Hematopoietic multipotent progenitor cell treated with erythropoietin and hydrocortisone succinate and interleukin-3 and kit ligand, for 4 days (in vitro differentiated cells): ENCODE measurements at regions not wholly inside any gene's neighbourhood (a gene's known extent, or its start where the extent isn't known, plus 50 kb on each side); places are given as distances from the start of the nearest gene placed in this dataset.
"Not testable (repeated sequence)": the region's sequence is repeated elsewhere in the genome, so short reads cannot be mapped to it uniquely, and the experiment has no call there.

ENCODE experiments used
- DNase-seq: peaks from one replicate; pipeline ENCODE4 v3.0.0-alpha.2; 2015

DNA sequence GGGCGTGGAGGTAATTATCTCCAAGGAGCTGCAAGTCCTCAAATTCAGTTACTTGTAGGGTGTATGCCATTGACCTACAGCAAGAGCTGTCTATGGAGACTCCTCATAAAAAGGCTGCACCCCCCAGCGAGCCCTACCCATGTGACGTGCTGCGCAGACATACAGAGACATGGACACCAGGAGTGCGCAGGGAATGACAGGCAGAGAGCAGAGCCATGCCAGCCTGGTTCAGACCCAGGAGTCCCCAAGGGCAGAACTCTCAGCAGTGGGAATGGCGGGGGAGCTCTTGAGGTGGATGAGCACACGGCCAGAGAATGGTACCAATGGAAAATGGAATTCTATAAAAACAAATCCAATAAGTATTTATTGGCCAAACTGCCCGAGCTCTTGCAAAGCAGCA lies 310.1 kb downstream of the MYCN start:
- DNase-seq, result no peak

DNA sequence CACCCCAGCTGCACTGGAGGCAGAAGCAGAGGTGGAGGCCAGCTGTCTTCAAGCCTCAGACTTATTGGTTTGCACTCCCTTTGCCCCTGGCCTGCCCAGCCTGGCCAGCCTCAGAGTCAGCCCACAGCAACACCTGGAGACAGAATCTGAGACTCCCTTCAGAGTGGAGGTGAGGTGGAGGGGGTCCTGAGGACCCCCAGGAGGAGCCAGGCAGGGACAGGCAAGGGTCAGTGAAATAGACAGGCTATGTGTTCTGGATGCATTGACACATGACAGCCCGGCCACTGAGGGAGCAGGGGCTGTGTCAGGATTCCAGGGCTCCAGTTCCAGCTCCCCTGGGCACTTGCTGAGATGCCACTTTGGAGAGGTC lies 309.7 kb downstream of the MYCN start:
- DNase-seq, result no peak

DNA sequence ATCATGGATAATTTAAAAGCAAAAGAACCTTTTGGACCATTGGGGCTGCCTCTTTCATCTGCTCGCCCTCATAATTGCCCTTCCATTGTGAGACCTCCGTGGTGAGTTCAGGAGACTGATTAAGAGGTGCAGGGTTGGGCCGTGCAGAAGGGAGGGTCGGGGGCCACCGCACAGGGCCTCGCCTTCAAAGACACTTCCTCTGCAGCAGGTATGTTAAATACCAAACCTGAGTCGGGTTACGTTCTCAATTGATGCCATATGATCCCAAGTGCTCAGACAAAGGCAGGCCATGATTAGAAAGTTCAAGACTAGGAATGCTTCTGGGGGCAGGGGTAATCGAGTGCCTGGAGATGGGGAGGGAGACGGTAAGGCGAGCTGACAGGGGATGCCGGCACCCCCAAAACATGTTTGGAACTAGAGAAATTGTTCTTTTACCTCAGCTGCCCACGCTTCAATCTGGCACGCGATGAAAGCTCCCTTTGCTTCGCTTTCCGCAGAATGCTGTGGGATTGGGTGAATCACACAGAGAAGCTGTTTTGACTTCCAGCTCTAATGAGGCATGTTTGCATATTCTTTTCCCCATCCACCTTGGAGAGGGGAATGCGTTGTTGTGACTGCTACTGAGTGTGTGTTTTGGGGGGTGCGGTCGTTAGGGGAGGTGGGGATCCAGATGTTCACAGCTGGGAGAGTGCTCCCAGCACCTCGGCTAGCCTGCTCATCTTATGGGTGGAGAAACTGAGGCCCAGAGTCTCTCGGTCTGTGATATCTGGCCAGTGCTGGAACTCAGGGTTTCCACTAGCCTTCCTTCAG lies 309.1 kb downstream of the MYCN start:
- no peak for DNase-seq

DNA sequence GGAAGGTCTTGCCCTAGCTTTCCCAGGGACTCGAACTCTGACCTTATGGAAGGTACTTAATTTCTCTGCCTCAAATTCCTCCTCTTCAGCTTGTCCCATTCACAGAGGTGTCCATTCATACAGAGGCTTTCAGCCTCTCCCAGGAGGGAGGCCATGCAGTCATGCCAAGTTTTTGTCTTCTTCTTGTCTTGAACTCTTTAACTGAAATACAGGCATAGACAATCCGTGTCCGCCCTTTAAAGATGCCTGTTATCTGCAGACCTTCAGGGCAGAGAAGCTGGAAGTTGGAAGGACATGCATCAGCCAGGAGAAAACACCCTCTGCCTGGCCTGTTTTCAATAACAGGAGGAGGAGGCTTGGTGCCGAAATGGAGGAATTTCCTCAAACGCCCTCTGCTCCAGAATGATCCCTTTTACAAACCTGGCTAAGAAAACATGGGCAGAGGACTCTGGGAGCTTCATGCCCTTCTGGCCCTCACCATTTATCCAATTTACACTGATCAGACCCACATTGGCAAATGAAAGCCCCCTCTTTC lies 308.3 kb downstream of the MYCN start:
- no peak for DNase-seq

GRCh38 chr2:16247326-16248122 lies 307.2 kb downstream of the MYCN start:
- no peak for DNase-seq

- no peak for DNase-seq
Observed at GRCh38 chr2:16246911-16247310, 306.6 kb downstream of the MYCN start.

- no peak for DNase-seq
Observed at GRCh38 chr2:16246281-16246850, 306.0 kb downstream of the MYCN start.

- no peak for DNase-seq
Observed at GRCh38 chr2:16245481-16246054, 305.2 kb downstream of the MYCN start.

DNA sequence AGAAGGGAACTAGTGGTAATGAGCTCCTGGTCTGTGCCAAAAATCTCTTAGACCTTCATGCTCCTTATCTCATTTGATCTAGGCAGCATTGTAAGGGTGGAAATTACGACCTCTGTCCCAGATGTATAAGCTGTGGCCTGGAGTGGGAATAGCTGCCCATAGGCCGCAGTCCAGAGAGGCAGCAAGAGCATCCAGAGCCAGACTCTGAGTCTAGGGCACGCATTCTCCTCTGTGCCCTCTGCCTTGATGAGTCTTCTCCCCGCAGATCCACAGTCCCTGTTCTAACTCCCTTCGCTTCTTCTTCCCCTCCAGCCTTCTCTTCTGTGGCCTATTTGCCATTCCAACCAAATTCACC lies 304.6 kb downstream of the MYCN start:
- DNase-seq, result no peak

DNA sequence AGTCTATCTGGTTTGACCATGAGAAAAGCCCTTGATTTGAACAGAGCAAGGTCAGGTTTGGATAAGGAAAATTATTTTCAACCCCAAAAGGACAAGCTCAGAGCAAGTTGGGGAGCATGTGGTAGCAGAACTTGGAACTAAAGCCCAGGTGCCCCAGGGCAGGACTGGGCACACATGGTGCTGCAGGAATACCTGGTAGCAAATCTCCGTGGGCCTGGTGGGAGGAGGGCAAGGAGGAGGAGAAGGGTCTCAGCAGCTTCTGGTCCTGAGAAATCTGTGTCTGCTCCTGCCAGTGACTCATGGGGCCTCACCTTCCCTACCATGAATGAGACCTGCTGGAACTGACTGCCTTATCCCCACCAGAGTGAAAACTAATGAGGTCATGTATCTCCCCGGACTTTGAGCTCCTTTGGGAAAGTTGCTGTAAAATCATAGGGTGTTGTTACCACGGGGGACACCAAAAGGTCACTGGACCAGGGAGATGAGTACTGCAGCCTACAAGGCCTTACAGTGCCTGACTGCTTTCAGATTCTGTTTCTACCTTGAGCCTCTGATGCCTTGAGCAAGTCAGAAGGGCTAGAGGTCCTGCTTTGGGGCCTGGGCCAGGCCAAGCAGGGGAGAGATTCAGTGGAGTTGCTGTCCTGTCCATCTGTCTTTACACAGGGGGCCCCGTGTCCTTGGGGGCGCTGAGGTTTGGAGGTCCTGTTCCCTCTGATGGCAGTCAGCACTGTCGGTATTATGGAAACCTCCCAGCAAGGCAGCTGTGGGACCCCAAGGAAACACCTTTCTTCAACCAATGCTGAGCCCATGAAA lies 304.0 kb downstream of the MYCN start:
- DNase-seq, result no peak

DNA sequence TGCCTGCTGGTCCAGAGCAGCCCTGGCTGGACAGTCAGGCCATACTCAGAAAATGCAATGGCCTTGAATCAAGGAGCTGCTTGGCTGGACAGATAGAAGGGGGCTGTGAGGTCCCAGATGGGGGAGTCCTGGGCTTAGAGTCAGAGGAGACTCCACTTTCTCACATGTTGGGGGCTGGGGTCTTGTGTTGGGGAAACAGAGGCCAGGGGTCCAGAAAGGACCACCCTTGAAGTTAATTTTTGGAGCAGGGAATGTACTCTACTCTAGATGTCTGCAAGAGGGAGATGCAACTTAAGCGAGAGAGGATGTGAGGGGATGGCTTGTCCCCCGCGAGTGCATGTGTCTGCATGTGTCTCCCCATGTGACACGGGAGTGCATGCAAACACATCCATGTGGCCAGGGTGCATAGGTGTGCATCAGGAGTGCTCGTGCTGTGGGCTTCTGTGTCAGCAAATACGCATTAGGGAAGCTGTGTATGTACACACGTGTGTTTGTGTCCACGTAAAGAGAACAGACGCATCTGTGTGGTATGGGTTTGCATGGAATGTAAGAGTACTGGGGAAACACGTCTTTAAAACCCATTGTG lies 303.2 kb downstream of the MYCN start:
- no peak for DNase-seq

DNA sequence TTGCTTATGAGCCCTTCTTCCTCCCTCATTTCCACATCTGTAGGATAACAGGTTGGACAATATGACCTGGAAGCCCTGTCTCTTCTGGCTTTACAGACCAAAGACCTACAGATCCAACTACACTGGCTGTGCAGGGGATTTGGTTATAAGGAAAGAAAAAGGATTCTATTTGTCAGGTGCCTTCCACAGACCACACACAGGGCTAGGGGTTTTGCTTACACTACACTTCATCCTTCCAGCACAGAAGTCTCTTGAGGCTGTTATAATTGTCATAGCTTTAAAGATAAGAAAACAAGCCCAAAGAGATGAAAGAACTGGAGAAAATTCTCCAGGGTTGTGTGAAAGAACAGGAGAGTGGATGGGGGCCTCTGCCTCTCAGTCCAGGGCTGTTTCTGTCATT lies 302.6 kb downstream of the MYCN start:
- no peak for DNase-seq

DNA sequence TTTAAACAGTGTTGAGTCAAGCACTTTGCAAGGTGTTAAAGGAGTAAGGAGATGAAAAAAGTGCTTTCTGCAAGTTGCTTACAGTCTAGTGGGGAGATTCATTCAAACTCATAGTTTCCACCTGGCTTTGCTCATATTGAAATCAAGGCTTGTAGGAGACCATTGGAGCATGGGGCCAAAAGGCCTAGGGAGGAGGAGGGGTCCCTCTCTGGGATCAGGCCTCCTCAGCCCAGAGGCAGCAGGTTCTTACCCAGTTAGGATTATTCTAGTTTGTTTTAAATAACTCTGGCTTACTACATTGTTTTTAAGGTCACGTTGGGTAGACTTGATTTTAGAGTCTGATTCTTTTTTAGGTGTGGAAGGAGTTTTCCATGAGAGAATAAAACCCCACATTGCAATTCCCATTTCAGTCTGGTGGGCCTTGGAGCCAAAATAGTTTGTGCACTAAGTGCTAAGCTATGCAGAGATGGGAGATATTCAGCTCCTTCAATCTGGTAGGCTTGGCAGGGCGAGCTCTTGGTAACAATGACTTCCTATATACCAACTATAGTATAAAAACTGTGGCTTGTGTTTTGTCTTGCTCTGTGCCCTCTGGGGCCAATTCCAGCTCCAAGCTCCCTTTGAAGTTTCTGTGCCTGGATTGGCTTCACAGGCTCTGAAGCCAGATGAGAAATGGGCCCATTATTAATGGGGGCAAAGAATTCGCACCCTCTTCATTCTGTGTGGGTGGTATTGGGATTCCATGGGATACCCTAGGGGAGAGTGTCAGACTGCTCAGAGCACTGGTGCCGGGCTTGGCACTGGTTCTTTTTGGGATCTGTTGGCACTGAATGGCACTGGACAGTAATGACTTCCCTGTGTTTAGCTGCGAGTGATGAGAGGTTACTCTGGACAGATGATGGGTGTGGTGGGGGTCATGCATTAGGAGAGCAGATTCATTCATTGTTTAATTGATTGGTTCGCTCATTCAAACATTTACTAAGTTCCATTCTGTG lies 301.1 kb downstream of the MYCN start:
- DNase-seq, result no peak

DNA sequence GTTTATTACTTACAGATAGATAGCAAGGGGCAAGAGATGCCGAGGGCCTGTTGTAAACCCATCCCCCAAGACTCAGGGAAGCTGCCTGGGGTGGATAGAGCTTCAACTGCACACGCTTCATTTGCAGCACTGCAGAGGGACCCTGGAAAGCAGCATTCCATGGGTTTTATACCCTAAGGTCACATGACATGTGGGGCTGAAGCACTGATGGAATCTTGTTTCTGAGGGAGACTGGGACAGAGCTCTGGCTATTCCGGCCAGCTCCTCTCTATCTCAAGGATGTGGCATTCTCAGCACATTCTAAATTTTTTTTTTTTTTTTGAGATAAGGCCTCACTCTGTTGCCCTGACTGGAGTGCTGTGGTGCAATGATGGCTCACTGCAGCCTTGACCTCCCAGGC lies 300.1 kb downstream of the MYCN start:
- no peak for DNase-seq

GRCh38 chr2:16239296-16239850 lies 299.0 kb downstream of the MYCN start:
- DNase-seq, result no peak

- no peak for DNase-seq
Observed at GRCh38 chr2:16238786-16239185, 298.4 kb downstream of the MYCN start.

DNA sequence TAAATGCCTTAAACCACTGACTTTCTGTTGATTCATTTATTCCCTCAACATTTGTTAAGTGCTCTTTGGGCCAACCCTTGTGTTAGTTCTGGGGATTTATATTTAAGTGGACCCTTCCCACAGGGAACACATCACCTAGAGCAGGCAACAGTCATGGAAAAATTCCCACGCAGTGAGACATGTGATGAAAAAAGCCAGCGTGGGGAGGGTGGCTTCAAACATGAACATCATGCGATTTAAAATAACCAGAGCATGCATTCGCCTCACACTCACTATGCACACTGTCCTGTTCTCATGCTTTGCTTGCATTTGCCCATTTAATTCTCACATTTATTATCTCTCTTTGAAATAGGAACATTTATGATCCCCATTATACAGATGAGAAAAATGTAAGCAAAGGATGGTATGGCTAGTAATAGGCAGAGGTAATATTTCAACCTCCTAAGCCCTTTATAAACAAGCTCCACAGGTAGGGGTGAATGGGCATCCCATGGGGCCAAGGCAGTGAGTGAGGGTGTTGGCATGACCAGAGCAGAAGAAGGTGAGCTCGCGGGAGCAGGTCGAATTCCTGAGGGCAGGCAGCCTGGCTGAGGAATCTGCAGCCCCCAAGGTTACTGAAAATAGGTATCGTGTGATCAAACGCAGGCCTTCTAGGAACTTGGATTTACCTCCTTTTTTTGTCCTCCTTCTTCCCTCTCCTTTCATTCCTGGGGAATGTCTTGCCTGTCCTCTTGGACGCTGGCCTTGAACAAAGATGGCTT lies 297.8 kb downstream of the MYCN start:
- DNase-seq, result no peak

- no peak for DNase-seq
Observed at GRCh38 chr2:16235747-16236146, 295.4 kb downstream of the MYCN start.

DNA sequence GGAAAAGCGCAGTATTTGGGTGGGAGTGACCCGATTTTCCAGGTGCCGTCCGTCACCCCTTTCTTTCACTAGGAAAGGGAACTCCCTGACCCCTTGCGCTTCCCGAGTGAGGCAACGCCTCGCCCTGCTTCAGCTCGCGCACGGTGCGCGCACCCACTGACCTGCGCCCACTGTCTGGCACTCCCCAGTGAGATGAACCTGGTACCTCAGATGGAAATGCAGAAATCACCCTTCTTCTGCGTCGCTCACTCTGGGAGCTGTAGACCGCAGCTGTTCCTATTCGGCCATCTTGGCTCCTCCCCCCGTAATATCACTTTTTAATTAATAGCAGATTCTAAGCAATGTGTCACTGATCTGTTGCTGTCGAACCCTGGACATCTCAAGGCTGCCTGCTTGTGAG lies 294.9 kb downstream of the MYCN start:
- DNase-seq, result not testable (repeated sequence)

DNA sequence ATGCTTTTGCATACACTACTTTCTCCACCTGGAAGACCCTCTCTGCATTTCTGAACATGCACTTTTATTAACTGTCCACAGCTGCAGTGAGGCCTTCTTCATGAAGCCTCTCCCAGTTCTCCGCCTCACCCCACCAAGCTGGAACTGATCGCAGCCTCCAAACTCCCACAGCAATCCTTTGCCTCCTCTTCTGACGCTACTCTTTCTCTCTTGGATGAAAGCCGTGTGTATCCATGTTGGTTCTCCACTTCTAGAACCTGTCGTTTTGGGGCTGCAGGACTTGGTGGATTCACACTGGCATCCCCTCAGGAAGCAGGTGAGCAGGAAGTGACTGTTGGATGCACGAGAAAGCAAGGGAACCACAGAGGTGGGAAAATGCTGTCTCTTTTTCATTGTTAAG lies 288.6 kb downstream of the MYCN start:
- no peak for DNase-seq
